GM18907 (cell line): ENCODE measurements at regions not wholly inside any gene's neighbourhood (a gene's known extent, or its start where the extent isn't known, plus 50 kb on each side); places are given as distances from the start of the nearest gene placed in this dataset.

Experiments used
- ATAC-seq: cut with Tn5 transposase; IDR thresholded peaks from one replicate; pipeline ENCODE4 v1.9.1; 2021; ENCODE audit warnings: mild to moderate bottlenecking, moderate library complexity; ENCODE audit not compliant: unreplicated experiment

DNA sequence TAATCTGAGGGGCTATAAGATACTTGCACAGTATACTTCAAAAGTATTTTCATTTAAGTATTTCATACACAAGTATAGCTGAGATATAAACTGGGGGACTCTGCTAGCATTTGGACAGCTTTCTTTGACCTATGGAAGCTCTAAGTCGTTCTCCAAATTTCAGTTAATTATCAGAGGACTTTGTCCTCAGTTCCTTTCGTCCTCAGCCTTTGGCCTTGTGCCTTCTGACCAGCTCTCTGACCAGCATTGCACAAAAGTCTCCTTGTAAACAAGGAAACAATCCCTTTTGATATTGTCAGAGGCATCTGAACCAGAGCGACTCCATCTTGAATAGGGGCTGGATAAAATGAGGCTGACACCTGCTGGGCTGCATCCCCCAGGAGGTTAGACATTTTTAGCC is 464.0 kb upstream of the FAM241A start:
- no peak for ATAC-seq

DNA sequence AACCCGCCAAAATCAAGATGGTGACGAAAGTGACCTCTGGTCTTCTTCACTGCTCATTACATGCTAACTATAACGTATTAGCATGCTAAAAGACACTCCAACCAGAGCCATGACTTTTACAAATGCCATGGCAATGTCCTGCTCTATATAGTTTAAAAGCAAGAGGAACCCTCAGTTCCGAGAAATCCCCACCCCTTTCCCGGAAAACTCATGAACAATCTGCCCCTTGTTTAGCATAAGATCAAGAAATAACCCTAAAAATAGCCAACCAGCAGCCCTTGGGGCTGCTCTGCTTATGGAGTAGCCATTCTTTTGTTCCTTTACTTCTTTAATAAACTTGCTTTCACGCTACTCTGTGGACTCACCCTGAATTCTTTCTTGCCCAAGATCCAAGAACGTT is 463.5 kb upstream of the FAM241A start:
- no peak for ATAC-seq

DNA sequence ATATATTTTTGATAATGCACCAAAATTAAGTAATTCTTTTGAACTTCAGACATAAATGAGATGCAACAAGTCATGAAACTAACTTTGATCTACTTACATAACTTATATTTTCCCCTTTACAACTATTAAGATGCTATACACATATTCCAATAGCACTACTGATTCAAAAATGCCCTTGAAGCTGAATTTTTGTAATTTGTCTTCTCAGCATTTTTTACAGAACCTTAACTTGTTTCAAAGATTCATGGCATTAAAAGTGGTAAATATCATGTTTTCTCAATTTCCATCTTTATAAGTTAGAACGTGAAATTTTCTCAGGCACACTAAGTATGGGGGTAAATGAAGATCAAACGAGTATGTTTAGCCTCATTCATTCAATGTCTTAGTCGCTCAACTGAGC is 460.0 kb upstream of the FAM241A start:
- no peak for ATAC-seq

DNA sequence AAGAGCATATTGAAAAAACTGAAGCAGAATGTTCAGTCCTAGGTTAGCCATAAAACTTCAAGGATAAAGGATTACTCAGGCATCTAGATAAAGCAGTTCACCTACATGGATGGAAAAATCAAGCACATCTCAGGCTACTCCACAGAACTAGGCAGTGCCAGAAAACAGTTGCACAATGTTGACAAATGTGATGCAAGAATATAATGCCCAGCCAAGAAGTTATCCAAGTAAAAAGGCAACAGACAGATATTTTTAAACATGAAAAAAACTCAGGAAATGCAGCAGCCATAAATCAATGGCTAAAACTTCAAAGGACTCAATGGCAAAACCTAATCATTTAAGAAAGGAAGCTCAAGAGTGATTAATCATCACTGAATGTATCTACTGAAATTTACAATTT is 456.0 kb upstream of the FAM241A start:
- ATAC-seq = no peak

DNA sequence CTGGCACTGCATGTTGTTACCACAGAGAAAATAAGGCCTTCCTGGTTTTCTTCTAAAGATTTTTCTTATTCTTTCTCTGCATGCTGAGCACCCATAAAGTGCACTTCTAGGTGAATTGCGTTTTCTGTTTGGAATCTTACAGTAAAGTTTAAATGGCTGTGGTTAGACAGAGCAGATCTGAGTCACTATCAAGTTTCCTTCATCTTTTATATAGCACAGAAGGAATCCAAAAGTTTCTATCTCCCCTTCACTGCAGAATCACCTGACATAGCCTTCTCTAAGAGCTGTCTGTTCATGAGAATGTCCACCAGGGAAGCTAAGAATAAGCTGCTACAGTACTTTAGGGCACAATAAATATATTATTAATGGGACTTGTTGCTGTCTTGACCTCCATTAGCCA is 455.5 kb upstream of the FAM241A start:
- no peak for ATAC-seq

DNA sequence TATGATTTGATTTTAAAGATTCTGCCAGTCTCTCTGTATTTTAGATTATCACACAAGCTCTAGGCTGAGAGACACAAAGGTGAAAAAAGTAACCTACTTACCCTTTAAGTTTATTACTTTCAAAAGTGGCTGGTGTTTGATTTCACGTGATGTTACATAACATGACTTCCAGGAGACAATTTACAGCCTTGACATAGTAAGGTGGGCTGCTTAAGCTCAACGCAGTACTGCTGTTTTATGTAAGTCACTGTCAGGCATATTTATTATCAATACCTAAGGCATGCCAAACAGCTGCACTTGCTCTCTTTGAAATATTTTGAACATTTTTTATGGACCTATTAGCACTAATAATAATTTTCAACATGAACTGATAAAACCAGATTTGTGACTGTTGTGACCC is 451.5 kb upstream of the FAM241A start:
- ATAC-seq = no peak

DNA sequence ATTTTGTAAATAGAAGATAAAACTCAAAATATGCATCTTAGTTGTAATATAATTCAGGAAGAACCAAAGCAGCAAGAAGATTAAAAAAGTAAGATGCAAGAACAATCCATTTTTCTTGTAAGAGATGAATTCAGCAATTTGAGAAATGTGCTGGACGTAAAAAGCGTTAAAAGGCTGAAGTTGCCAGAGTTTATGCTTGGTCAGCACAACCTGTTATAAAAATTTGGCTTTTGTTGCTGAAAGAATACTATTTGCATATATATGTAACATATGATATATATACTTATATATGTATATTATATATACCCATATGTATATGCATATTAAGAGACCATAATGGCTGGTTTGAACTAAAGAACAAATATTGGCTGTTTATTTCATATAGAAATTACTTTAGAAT is 449.6 kb upstream of the FAM241A start:
- ATAC-seq = no peak

DNA sequence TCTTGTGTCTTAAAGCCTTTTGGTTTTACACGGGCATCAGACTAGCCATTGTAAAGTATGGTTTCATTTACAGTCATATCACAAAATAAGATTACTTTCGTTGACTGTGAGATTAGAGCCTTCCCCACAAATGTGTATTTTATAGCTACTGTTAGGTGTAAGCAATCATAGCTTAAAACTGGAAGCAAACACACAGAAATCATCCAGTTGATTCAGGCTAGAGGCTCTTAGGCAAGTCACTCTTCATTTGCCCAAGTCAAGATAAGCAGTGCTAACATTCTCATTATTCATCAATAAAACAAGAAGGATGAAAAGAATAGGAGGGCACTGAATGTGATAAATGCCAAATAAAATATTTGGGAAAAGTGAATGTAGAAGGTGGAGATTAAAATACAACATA is 448.7 kb upstream of the FAM241A start:
- ATAC-seq = no peak

DNA sequence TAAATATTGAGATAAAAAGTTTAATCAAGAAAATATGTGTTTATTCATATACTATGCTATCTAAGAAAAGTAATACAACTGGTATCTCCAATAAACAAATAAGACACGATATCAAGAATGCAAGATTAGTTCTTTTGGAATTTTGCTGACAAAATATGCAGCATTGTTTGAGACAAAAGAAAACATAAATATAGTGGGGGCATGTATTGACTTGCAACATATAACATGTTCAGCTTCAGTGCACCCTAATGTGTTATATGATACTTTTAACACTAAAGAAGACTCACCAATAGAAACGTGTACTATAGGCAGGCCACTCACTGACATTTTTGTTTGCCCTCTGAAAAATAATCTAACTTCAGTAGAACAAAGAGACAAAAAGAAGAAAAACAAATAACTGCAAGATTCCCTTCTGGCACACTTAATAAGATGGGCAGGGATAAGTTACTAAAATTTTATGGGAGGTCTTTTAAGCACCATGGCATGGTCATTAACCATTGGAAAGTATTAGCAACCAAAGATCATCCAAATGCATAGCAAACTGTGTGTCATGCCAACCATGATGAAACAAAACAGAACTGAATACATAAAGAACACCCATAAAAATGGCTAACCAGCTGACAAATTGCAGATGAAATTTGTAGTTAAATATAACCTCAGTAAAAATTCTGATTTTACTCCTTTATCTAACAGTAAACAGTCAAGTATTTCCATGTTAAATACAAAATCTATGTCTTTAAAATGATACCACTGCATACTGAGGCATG is 447.9 kb upstream of the FAM241A start:
- no peak for ATAC-seq

DNA sequence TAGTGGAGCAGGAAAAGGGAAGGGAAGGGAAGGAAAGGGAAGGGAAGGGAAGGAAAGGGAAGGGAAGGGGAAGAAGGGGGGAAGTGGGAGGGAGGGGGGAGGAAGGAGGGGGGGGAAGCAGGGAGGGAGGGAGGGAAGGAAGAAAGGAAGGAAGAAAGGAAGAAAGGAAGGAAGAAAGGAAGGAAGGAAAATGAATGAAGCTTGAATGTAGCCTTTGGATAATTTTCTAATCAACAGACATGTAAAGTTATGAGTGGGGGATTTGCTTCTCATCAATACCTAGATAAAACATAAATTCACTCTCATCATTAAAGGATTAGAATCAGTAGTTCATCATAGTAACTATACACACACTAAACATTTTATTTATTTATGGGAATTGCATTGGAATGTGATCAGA is 446.9 kb upstream of the FAM241A start:
- ATAC-seq = no peak

DNA sequence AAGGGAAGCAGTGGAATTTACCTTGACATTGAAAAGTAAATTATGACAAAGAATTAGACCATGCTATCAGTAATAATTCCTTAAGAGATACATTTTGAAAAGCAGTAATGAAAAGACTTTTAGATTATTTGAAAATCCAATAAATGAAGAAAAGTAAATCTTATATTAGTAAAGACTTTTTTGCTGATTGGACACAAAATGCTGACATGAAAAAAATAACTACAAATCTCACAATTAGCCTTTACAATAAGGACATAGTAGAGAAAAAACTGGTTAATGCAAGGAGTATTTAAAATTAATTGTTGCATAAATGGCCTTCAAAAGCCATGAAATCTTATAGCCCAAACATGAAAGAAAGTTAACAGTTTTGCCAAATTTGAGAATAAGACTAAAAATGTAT is 446.1 kb upstream of the FAM241A start:
- no peak for ATAC-seq

DNA sequence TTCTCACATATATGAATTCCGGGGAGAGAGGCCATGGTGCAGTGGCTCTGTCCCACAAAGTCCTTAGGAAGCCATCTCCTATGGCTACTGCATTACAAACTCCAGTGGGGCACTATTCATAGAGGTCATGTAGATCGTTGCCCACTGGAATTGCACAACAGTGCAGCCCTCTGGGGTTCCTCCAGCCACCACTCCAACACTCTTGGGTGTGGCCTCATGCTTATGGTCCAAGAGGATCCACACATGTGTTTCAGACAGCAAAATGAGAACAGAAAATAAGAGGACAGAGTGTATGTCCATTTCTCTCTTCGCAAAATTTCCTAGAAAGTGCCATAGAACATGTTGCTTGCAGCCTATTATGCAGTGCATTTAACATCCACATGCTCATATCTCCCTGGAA is 444.2 kb upstream of the FAM241A start:
- ATAC-seq = no peak

DNA sequence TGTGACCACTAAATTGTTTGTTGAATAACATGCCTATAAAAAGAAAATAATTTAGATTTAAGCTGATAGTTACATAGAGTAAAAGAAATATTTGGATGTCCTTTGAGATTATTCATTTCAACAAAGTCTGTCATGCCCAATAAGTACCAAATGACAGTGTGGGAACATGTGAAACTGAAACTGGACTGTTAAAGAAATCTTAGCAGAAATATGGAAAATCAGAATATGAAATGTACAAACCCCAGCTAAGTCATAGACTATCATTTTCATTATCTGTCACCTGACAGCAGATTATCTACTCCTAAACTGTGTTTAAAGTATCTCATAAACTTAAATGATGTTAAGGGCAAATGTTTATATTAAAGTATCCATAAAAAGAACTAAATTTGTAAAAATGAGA is 437.8 kb upstream of the FAM241A start:
- ATAC-seq = no peak

DNA sequence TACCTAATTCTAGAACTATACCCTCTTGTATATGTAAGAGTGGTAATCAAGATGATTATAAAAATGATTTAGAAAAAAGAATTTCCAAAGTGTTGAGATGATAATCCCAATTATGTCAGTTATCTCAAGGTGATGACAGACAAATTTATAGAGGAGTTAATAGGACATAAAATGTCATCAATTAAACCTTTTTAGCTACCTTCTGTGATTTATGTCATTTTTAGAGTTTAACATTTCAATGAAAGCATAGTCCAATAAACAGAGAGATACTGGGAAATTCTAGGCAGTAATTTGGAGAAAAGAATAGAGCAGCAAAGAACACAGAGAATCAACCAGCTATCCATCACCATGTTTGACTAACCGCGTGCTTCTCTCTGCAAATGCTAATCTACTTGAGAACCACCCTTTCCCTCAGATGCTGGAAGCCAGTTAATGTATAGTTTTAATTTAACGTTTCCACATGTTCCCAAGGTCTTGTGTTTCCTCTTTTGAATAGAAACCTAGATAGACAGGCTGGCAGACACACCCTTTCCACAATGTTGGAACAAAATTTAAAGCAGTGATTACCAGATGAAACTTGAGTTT is 433.1 kb upstream of the FAM241A start:
- no peak for ATAC-seq

DNA sequence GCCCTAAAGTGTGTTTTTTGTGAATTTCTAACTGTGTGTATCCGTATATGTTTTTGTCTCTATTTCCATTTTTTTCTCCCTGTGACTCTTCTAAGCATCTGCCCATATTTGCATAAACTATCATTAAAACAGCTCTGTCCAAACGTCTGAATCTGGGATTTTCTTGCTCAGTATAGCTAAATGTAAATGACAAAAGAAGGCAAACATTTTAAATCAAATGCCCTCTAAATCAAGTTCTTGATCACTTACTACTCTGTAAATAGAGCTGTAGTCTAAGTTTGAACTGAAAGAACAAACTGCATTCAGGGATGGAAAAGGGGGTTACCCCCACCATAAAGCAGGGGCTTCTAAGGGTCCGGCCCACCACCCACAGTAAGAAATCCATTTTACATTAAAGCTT is 432.0 kb upstream of the FAM241A start:
- ATAC-seq = no peak

DNA sequence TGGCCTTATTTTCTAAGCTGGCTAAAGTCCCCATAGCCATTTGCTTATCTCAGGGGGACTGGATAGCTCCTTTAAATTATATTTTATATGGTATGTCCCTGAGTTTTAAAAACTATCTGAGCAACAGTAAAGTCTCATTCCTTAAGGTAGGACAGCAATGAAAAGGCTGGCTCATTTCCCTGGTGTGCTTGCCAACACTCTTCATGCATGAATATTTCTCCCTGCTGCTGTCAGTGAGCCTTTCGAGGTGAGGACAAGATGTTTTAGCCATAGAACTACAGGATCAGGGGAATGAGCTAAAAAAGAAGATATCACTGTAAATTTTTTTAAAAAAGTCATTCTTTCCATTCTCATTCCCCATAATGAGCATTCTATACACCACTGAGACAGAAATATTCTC is 427.3 kb upstream of the FAM241A start:
- no peak for ATAC-seq

DNA sequence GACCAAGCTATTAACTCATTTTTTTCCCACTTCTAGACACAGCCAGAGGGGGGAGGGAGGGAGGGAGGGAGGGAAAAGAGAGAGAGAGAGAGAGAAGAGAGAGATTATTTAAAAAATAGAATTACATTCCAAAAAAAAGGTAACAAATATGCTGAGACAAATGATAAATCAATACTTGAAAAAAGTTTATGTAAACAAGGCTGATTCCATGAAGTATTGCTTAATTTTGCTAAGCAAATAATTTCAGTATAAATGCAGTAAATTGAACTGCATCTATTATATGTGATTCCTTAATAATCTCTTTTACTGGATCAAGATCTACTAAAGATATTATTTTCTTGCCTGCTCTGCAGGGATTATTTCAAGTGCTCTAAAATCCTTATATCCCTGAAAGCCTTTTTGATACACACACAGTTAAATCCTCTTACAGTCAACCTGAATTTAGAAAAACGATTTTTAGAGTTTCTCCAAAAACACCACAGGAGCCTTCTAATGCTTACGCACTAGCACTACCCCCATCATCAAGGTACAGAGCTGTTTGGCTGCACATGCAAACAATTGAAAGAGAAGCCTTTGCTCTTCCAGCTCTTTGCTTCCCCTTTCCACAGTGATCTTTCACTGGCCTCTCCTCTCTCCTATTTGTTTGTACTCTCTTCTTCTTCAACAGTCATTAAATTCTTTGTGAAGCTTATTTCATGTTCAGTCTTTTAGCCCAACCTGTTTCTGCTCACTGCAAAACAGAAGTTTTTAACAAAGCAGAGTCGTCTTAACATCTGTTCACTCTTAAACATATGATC is 426.3 kb upstream of the FAM241A start:
- ATAC-seq = no peak

DNA sequence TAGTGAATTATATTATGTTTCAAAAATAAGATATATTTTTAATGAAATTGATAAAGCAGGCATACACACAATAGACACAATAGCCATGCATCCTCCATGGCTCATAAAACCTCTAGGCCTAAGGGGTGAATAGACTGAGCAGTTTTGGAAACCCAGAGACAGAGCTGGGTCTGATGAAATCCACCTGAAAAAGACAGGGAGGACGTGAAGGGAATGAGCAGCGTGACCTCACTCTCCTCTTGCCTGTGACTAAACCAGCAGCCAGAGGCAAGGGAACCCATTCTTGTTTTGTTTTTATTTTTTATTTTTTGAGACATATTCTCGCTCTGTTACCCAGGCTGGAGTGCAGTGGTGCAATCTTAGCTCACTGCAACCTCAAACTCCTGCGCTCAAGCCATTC is 424.4 kb upstream of the FAM241A start:
- ATAC-seq = no peak

DNA sequence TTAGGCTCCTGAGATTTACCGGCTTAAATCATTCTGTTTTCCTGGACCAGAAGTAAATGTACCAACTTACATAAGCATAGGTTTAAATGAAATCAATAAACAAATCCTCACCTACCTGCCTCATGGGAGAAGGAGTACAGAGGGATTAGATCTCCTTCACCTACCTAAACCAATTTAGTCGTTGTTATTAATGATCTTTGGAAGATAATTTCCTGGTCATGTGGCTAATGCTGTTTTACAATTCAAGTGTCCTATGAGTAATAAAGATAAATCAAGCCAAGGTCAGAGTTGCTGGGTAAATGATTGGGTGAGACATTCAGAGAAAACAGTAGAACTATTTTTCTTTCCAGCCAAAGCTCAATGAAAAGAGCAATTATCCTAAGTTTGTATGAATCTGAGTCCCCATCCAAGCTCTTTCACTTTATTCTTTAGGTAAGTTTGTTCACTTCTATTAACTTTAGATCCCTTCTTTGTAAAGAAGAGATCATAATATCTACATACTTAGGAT is 423.0 kb upstream of the FAM241A start:
- ATAC-seq = no peak

DNA sequence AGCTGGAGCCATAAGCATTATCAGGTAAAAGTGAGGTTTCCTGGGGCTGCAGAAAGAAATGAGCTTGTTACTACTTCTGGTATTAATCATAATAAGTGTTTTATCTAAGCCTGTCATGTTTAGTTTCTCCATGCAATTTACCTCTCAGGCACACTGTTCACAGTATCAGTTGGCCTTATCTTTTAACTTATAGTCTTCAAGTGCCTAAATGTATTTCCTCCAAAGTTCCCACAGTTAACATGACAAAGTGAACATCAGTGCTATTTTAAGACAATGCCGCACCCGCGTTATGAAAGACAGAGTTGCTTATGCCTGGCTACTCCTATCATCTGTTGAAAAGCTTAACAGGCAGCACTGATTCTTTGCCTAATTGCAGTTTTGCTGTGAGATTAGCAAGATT is 408.7 kb upstream of the FAM241A start:
- no peak for ATAC-seq

DNA sequence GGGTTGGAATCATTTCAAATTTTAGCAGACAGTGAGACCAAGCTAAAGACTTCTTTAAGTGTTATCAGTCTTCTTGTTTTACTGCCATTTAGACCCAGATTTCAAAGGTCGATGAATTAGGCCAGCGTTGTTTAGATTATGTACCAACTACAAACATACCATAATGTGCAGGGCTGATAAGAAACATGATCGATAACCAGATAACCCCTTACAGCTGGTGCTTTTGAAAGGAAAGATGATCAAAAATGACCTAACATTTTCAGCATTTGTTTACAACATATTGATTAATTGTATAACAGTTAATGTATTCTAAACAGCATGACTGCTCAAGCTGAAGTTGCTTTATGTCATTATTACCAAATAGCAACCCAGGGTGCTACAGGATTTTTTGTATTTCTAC is 400.4 kb upstream of the FAM241A start:
- ATAC-seq = no peak

DNA sequence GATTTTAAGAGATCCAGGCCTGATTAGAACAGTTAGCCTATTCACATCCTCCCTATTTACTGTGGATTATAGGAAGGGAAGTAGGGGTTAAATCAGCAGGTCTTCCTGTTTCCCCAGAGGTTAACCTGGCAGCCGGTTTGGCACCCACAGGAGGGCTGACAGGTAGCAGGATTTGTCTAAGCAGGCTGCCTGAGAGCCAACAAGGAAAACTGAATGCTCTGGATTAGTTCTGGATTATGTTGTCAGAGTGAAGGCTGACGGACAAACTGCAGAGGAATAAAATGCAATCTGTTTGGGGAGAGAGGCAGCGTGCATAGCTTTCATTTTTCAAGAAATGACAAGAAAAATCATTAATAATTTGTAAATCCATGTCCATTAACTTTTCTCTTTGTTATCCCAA is 397.1 kb upstream of the FAM241A start:
- ATAC-seq = no peak
